MM.1S (cell line): ENCODE measurements at regions not wholly inside any gene's neighbourhood (a gene's known extent, or its start where the extent isn't known, plus 50 kb on each side); places are given as distances from the start of the nearest gene placed in this dataset.

ENCODE experiments used
- DNase-seq: peaks from one replicate; pipeline ENCODE4 v3.0.0-alpha.2; 2015
- H2AFZ ChIP-seq: fragments of 300-600 bp; sonication (generic); 2 replicates; pipeline ENCODE4 v1.6.0; 2016; ENCODE audit warnings: antibody characterized with exemption, low read length
- H3F3A ChIP-seq: fragments of 300-600 bp; sonication (generic); 2 replicates; pipeline ENCODE4 v1.6.1; 2016; ENCODE audit warnings: mild to moderate bottlenecking, antibody characterized with exemption, low read length, moderate library complexity, mixed read lengths; ENCODE audit not compliant: insufficient read depth
- H3K27ac ChIP-seq: fragments of 300-600 bp; sonication (generic); 2 replicates; pipeline ENCODE4 v1.5.1; 2016; ENCODE audit warnings: mild to moderate bottlenecking, low read length
- H3K27me3 ChIP-seq: fragments of 300-600 bp; sonication (generic); replicated peaks from 2 replicates; pipeline ENCODE4 v1.6.0; 2016; ENCODE audit warnings: low read length; ENCODE audit not compliant: insufficient read depth
- H3K36me3 ChIP-seq: fragments of 300-600 bp; sonication (generic); replicated peaks from 2 replicates; pipeline ENCODE4 v1.6.1; 2016; ENCODE audit warnings: mild to moderate bottlenecking, low read length, mixed read lengths; ENCODE audit not compliant: insufficient read depth
- H3K4me1 ChIP-seq: fragments of 300-600 bp; sonication (generic); 2 replicates; pipeline ENCODE4 v1.6.1; 2016; ENCODE audit warnings: low read length, mixed read lengths
- H3K4me2 ChIP-seq: fragments of 300-600 bp; sonication (generic); 2 replicates; pipeline ENCODE4 v1.6.0; 2016; ENCODE audit warnings: low read depth, low read length
- H3K4me3 ChIP-seq: fragments of 300-600 bp; sonication (generic); 2 replicates; pipeline ENCODE4 v1.5.1; 2016; ENCODE audit warnings: low read length, mixed read lengths
- H3K79me2 ChIP-seq: fragments of 300-600 bp; sonication (generic); 2 replicates; pipeline ENCODE4 v1.6.1; 2016; ENCODE audit warnings: mixed run types, low read length, mixed read lengths
- H3K9ac ChIP-seq: fragments of 300-600 bp; sonication (generic); 2 replicates; pipeline ENCODE4 v1.6.1; 2016; ENCODE audit warnings: low read length, mixed read lengths
- H3K9me2 ChIP-seq: fragments of 300-600 bp; sonication (generic); replicated peaks from 2 replicates; pipeline ENCODE4 v1.6.1; 2016; ENCODE audit warnings: mild to moderate bottlenecking, low read length, mixed read lengths; ENCODE audit not compliant: insufficient read depth
- H3K9me3 ChIP-seq: fragments of 300-600 bp; sonication (generic); replicated peaks from 2 replicates; pipeline ENCODE4 v1.6.1; 2016; ENCODE audit warnings: mild to moderate bottlenecking, low read length, mixed read lengths; ENCODE audit not compliant: insufficient read depth
- H4K20me1 ChIP-seq: fragments of 300-600 bp; sonication (generic); 2 replicates; pipeline ENCODE4 v1.6.1; 2016; ENCODE audit warnings: mild to moderate bottlenecking, low read length, moderate library complexity, mixed read lengths; ENCODE audit not compliant: insufficient read depth
- EZH2 ChIP-seq: fragments of 300-600 bp; sonication (generic); optimal IDR thresholded peaks from 2 replicates; pipeline ENCODE3; 2017; ENCODE audit warnings: low read depth, mild to moderate bottlenecking, antibody characterized with exemption, low read length, mixed read lengths
- EZH2phosphoT487 ChIP-seq: fragments of 300-600 bp; sonication (generic); IDR thresholded peaks from 2 replicates; pipeline ENCODE4 v1.6.1; 2018; ENCODE audit warnings: antibody characterized with exemption, low read length
- TF ChIP-seq, protein P1 (sequence below): fragments of 300-600 bp; sonication (generic); IDR thresholded peaks from 2 replicates; pipeline ENCODE4 v1.5.1; 2016; ENCODE audit warnings: antibody characterized with exemption, low read length, mixed read lengths

DNA sequence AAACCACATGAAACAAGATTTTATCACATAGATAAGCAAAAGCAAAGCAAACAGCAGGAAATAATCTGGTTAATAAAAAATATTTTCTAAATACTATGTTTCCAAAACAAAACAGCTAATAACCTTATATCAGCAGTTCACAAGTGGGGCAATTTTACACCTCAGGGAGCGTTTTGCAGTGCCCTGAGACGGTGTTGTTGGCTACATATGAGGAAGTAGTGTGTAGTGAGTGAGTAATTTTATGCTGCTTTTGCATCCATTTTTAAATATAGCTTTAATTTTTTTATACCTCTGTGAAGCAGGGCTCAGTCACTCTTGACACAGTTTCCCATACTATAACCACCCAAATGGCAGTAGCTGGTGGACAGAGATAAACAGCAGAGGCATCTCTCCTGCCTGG, 438.5 kb upstream of the B3GAT1 start:
- TF ChIP-seq EZH2 (no peak), EZH2phosphoT487 (no peak)
- TF ChIP-seq, protein P1, sequence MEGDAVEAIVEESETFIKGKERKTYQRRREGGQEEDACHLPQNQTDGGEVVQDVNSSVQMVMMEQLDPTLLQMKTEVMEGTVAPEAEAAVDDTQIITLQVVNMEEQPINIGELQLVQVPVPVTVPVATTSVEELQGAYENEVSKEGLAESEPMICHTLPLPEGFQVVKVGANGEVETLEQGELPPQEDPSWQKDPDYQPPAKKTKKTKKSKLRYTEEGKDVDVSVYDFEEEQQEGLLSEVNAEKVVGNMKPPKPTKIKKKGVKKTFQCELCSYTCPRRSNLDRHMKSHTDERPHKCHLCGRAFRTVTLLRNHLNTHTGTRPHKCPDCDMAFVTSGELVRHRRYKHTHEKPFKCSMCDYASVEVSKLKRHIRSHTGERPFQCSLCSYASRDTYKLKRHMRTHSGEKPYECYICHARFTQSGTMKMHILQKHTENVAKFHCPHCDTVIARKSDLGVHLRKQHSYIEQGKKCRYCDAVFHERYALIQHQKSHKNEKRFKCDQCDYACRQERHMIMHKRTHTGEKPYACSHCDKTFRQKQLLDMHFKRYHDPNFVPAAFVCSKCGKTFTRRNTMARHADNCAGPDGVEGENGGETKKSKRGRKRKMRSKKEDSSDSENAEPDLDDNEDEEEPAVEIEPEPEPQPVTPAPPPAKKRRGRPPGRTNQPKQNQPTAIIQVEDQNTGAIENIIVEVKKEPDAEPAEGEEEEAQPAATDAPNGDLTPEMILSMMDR: no peak
- H2AFZ ChIP-seq: no peak overlapping the region
- H3K4me2 ChIP-seq: no peak overlapping the region
- no peaks in the 10 kb centered on the region for H3K36me3 ChIP-seq
- no peaks in the 10 kb centered on the region for H4K20me1 ChIP-seq
- H3K27me3 ChIP-seq: no peaks in the 10 kb centered on the region
- H3F3A ChIP-seq: no peaks in the 10 kb centered on the region
- H3K9me3 ChIP-seq: no peaks in the 10 kb centered on the region
- H3K4me3 ChIP-seq: no peak overlapping the region
- no peaks in the 10 kb centered on the region for H3K4me1 ChIP-seq
- no peak overlapping the region for H3K27ac ChIP-seq
- H3K79me2 ChIP-seq: no peaks in the 10 kb centered on the region
- H3K9ac ChIP-seq: no peak overlapping the region
- DNase-seq: no peak
- no peaks in the 10 kb centered on the region for H3K9me2 ChIP-seq

- H3K4me3 ChIP-seq: no peak overlapping the region
- H3K9me2 ChIP-seq: no peaks in the 10 kb centered on the region
- no peak overlapping the region for H3K4me2 ChIP-seq
- no peaks in the 10 kb centered on the region for H3K27me3 ChIP-seq
- H3K9me3 ChIP-seq: no peaks in the 10 kb centered on the region
- H3K9ac ChIP-seq: no peak overlapping the region
- no peak overlapping the region for H3K27ac ChIP-seq
- no peak overlapping the region for H2AFZ ChIP-seq
- no peaks in the 10 kb centered on the region for H3K4me1 ChIP-seq
- H3K36me3 ChIP-seq: no peaks in the 10 kb centered on the region
- H4K20me1 ChIP-seq: no peaks in the 10 kb centered on the region
- H3F3A ChIP-seq: no peaks in the 10 kb centered on the region
- H3K79me2 ChIP-seq: no peaks in the 10 kb centered on the region
- no peak for TF ChIP-seq EZH2phosphoT487
- TF ChIP-seq EZH2: no peak
- TF ChIP-seq, protein P1: no peak
- no peak for DNase-seq
Observed at GRCh38 chr11:134849833-134850232, 437.8 kb upstream of the B3GAT1 start.

DNA sequence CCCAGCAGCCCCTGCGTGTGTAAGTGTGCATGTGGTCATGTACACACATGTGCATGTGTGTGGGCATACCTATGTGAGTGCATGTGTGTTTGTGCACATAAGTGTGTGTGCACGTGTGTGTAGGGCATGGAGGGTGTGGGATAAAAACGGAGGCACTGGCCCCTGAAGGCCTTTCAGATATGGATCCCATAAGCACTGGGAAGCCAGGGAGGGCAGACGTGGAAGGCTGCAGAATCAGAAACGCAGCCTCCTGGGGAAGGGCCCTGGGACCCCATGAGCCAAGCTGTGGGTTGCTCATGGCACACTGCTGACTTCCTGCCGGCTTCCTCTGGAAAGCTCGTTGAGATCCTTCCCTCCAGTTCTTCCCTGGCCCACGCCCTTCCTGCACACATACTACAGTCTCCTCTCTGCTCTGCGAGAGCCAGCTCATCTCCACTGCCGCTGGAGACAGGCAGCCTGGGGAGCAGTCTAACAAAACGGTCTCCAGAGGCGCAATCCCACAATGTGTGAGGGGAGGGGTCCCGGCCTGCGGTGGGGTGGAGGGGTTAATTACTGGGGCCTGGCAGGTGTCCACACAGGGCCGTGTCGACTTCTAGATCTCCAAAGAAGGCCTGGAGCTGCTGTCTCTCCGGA, 435.2 kb upstream of the B3GAT1 start:
- H3K9ac ChIP-seq: no peak overlapping the region
- TF ChIP-seq EZH2phosphoT487 (no peak), EZH2 (no peak)
- TF ChIP-seq, protein P1: no peak
- H3F3A ChIP-seq: no peaks in the 10 kb centered on the region
- no peak overlapping the region for H3K27ac ChIP-seq
- H2AFZ ChIP-seq: no peak overlapping the region
- H3K4me2 ChIP-seq: no peak overlapping the region
- no peaks in the 10 kb centered on the region for H3K79me2 ChIP-seq
- H3K27me3 ChIP-seq: no peaks in the 10 kb centered on the region
- H3K9me3 ChIP-seq: no peaks in the 10 kb centered on the region; the same call in 1 of the 2 replicates
- no peaks in the 10 kb centered on the region for H3K9me2 ChIP-seq
- no peaks in the 10 kb centered on the region for H3K36me3 ChIP-seq
- no peak for DNase-seq
- H3K4me1 ChIP-seq: no peaks in the 10 kb centered on the region
- H3K4me3 ChIP-seq: no peak overlapping the region
- H4K20me1 ChIP-seq: no peaks in the 10 kb centered on the region
